Endothelial cell (in vitro differentiated cells): ENCODE measurements at regions not wholly inside any gene's neighbourhood (a gene's known extent, or its start where the extent isn't known, plus 50 kb on each side); places are given as distances from the start of the nearest gene placed in this dataset.

Experiments used
- DNase-seq: peaks from one replicate; pipeline ENCODE4 v3.0.0; 2021; ENCODE audit warnings: low spot score
- H3K27ac Mint-ChIP-seq: one replicate; pipeline ENCODE4 v1.8.0; 2021; ENCODE audit warnings: mixed read lengths, inconsistent platforms; ENCODE audit not compliant: unreplicated experiment
- H3K27me3 Mint-ChIP-seq: one replicate; pipeline ENCODE4 v1.8.0; 2021; ENCODE audit warnings: mild to moderate bottlenecking, moderate library complexity, mixed read lengths, inconsistent platforms; ENCODE audit not compliant: unreplicated experiment
- H3K36me3 Mint-ChIP-seq: one replicate; pipeline ENCODE4 v1.8.0; 2021; ENCODE audit warnings: mild to moderate bottlenecking, low read depth, mixed read lengths, inconsistent platforms; ENCODE audit not compliant: unreplicated experiment
- H3K4me1 Mint-ChIP-seq: one replicate; pipeline ENCODE4 v1.8.0; 2021; ENCODE audit warnings: mild to moderate bottlenecking, mixed read lengths, inconsistent platforms; ENCODE audit not compliant: unreplicated experiment
- H3K4me3 Mint-ChIP-seq: one replicate; pipeline ENCODE4 v1.8.0; 2021; ENCODE audit warnings: mild to moderate bottlenecking, mixed read lengths, inconsistent platforms; ENCODE audit not compliant: unreplicated experiment
- H3K9me3 Mint-ChIP-seq: one replicate; pipeline ENCODE4 v1.8.0; 2021; ENCODE audit warnings: mixed read lengths, inconsistent platforms; ENCODE audit not compliant: unreplicated experiment
- TF ChIP-seq, protein P1 (sequence below): fragments of 200-600 bp; sonication (generic); IDR thresholded peaks from one replicate; pipeline ENCODE4 v1.5.0; 2021; ENCODE audit warnings: antibody characterized with exemption; ENCODE audit not compliant: unreplicated experiment

GRCh38 chr6:140090871-140091270 lies 716.4 kb upstream of the CITED2 start:
- Mint-ChIP-seq H3K9me3 (no peaks in the 10 kb centered on the region), H3K27ac (no peak overlapping the region), H3K4me3 (no peak overlapping the region), H3K4me1 (no peaks in the 10 kb centered on the region), H3K27me3 (no peaks in the 10 kb centered on the region), H3K36me3 (no peaks in the 10 kb centered on the region)
- TF ChIP-seq, protein P1, sequence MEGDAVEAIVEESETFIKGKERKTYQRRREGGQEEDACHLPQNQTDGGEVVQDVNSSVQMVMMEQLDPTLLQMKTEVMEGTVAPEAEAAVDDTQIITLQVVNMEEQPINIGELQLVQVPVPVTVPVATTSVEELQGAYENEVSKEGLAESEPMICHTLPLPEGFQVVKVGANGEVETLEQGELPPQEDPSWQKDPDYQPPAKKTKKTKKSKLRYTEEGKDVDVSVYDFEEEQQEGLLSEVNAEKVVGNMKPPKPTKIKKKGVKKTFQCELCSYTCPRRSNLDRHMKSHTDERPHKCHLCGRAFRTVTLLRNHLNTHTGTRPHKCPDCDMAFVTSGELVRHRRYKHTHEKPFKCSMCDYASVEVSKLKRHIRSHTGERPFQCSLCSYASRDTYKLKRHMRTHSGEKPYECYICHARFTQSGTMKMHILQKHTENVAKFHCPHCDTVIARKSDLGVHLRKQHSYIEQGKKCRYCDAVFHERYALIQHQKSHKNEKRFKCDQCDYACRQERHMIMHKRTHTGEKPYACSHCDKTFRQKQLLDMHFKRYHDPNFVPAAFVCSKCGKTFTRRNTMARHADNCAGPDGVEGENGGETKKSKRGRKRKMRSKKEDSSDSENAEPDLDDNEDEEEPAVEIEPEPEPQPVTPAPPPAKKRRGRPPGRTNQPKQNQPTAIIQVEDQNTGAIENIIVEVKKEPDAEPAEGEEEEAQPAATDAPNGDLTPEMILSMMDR, result no peak
- DNase-seq, result no peak

GRCh38 chr6:140083375-140083774 lies 708.9 kb upstream of the CITED2 start:
- H3K27ac Mint-ChIP-seq, result no peak overlapping the region

DNA sequence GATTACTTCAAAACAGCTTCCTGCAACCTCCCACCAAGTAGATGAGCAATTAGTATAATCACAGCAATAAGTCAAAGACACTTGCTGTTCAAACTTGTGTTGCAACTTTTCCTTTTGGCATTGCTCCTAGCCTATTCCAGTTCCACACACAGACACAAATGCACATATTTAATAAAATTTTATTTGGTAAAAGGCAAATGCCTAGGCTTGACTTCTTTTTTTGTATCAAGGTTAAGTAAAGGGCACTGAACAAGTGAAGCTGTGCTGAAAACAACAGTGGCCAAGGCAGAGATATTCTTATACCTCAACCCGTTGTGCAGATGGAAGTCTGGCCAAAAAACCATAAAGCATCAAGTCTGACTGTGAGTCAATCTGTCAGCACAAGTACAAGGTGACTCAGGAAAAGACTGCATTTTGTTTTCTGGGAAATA lies 708.4 kb upstream of the CITED2 start:
- H3K27me3 Mint-ChIP-seq, result no peaks in the 10 kb centered on the region
- no peaks in the 10 kb centered on the region for H3K9me3 Mint-ChIP-seq
- no peak overlapping the region for H3K4me3 Mint-ChIP-seq
- H3K27ac Mint-ChIP-seq, result no peak overlapping the region
- peaks cover 2% of the 10 kb centered on the region for H3K4me1 Mint-ChIP-seq
- TF ChIP-seq, protein P1, result no peak
- DNase-seq, result no peak
- H3K36me3 Mint-ChIP-seq, result no peaks in the 10 kb centered on the region

More at GRCh38 chr6:140083375-140083774, 708.9 kb upstream of the CITED2 start:
- H3K36me3 Mint-ChIP-seq, result no peaks in the 10 kb centered on the region
- TF ChIP-seq, protein P1, result no peak
- H3K4me3 Mint-ChIP-seq, result no peak overlapping the region
- no peaks in the 10 kb centered on the region for H3K9me3 Mint-ChIP-seq
- no peaks in the 10 kb centered on the region for H3K27me3 Mint-ChIP-seq
- DNase-seq, result no peak
- H3K4me1 Mint-ChIP-seq, result no peaks in the 10 kb centered on the region

DNA sequence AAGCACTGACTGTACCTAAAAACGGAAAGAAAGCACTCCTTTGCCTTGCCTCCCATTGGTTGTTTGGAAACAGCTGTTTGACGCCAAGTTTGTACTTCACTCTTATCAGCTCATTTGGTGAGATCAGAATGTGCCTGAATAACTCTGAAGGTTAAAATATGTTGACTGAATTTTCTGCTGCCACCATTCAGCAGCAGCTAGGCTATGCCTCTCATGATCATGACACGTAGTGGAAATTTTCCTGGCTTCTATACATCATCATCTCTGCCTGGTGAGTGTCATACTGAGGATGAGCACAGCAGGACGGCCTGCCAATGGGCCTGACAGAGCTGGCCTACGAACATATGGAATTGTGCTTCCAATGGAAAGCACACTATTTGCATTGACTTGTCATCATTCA lies 704.9 kb upstream of the CITED2 start:
- Mint-ChIP-seq H3K36me3 (no peaks in the 10 kb centered on the region), H3K9me3 (no peaks in the 10 kb centered on the region), H3K4me3 (no peak overlapping the region), H3K27ac (no peak overlapping the region), H3K4me1 (peaks cover 8% of the 10 kb centered on the region), H3K27me3 (no peaks in the 10 kb centered on the region)
- no peak for DNase-seq
- TF ChIP-seq, protein P1, result no peak

- Mint-ChIP-seq H3K4me3 (no peak overlapping the region), H3K4me1 (peaks cover 8% of the 10 kb centered on the region), H3K9me3 (no peaks in the 10 kb centered on the region), H3K36me3 (no peaks in the 10 kb centered on the region), H3K27me3 (peaks cover under 1% of the 10 kb centered on the region), H3K27ac (no peak overlapping the region)
- TF ChIP-seq, protein P1, result no peak
- DNase-seq, result no peak
Measured at GRCh38 chr6:140078561-140079125, 704.2 kb upstream of the CITED2 start.
